NCI-H2171 (cell line): ENCODE measurements at regions not wholly inside any gene's neighbourhood (a gene's known extent, or its start where the extent isn't known, plus 50 kb on each side); places are given as distances from the start of the nearest gene placed in this dataset.
A peak's percentile ranks its signal among the peaks of the same experiment; 100 is the strongest.
"Not testable (repeated sequence)": the region's sequence is repeated elsewhere in the genome, so short reads cannot be mapped to it uniquely, and the experiment has no call there.

Experiments used
- DNase-seq: peaks from one replicate; lab custom pipeline; 2025; lab: John Stamatoyannopoulos, UW

- DNase-seq: no peak
Observed at GRCh38 chr2:71922499-71923142, 225.0 kb downstream of the CYP26B1 start.

- DNase-seq: no peak
Observed at GRCh38 chr2:71922091-71922490, 225.6 kb downstream of the CYP26B1 start.

- not testable (repeated sequence) for DNase-seq
Observed at GRCh38 chr2:71920819-71921218, 226.8 kb downstream of the CYP26B1 start.

- DNase-seq: no peak
Observed at GRCh38 chr2:71919708-71920107, 228.0 kb downstream of the CYP26B1 start.

- no peak for DNase-seq
Observed at GRCh38 chr2:71910277-71910676, 237.4 kb downstream of the CYP26B1 start.

GRCh38 chr2:71908798-71909197, 238.9 kb downstream of the CYP26B1 start:
- DNase-seq: no peak

GRCh38 chr2:71907503-71907902, 240.2 kb downstream of the CYP26B1 start:
- no peak for DNase-seq

GRCh38 chr2:71906357-71906973, 241.2 kb downstream of the CYP26B1 start:
- no peak for DNase-seq

GRCh38 chr2:71905205-71905604, 242.5 kb downstream of the CYP26B1 start:
- DNase-seq: no peak

- DNase-seq: no peak
Observed at GRCh38 chr2:71903841-71904240, 243.8 kb downstream of the CYP26B1 start.

- no peak for DNase-seq
Observed at GRCh38 chr2:71901466-71901865, 246.2 kb downstream of the CYP26B1 start.

GRCh38 chr2:71898851-71899681, 248.6 kb downstream of the CYP26B1 start:
- no peak for DNase-seq

- DNase-seq: no peak
Observed at GRCh38 chr2:71898375-71898774, 249.3 kb downstream of the CYP26B1 start.

- DNase-seq: peak; percentile 47
Observed at GRCh38 chr2:71897836-71898235, 249.8 kb downstream of the CYP26B1 start.

- DNase-seq: no peak
Observed at GRCh38 chr2:71897137-71897480, 250.6 kb downstream of the CYP26B1 start.

- DNase-seq: peak; percentile 79
Observed at GRCh38 chr2:71896385-71897136, 251.1 kb downstream of the CYP26B1 start.

- DNase-seq: no peak
Observed at GRCh38 chr2:71895320-71896161, 252.1 kb downstream of the CYP26B1 start.

GRCh38 chr2:71894261-71894660, 253.4 kb downstream of the CYP26B1 start:
- no peak for DNase-seq

GRCh38 chr2:71893646-71894045, 254.0 kb downstream of the CYP26B1 start:
- no peak for DNase-seq

GRCh38 chr2:71892896-71893295, 254.8 kb downstream of the CYP26B1 start:
- no peak for DNase-seq

GRCh38 chr2:71892423-71892730, 255.3 kb downstream of the CYP26B1 start:
- no peak for DNase-seq
